DMS114 treated with DMSO at 0.1 percent for 48 hours (cell line): ENCODE measurements at regions not wholly inside any gene's neighbourhood (a gene's known extent, or its start where the extent isn't known, plus 50 kb on each side); places are given as distances from the start of the nearest gene placed in this dataset.
"Not testable (repeated sequence)": the region's sequence is repeated elsewhere in the genome, so short reads cannot be mapped to it uniquely, and the experiment has no call there.

ENCODE experiments used
- DNase-seq: peaks from one replicate; lab custom pipeline; 2025; ENCODE audit not compliant: unreplicated experiment; lab: John Stamatoyannopoulos, UW

DNA sequence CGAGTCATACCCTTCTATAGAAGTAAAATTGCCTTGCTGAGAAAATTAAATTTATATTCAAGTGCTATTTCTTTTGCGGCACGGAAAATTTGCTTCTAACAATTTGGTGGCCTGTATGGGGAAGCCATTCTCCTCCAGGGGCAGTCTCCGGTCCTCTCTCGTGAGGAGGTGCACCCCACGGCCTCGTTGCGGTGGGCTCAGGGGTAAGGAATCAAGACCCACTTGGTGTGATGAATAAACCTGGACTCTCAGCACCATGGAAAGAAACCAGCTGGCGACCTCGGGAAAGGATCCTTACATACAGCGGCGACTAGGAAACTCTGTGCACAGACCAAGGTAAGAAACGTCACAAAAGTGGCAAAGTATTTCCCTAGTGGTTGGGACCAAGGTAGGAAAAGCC is 252.9 kb downstream of the DPY19L2 start:
- no peak for DNase-seq

DNA sequence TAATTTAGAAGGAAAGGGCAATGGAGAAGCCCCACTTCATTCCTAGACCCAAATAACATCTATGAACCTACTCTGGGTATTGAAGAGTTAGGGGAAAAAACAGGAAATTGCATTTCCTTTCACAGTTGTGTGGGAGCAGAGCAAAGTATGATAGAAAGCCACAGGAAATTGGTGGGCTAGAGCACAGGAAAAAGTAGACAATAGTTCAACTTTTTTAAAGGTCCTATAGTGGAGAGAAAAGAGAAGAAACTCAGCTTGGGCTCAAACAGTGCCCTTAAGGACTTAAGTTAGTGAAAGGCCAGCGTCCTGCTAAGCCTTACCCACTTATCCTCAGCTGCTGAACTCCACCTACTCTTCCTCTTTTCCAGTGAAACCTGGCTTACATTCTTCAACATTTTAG is 258.1 kb downstream of the DPY19L2 start:
- DNase-seq = no peak

GRCh38 chr12:63406781-63407180 is 255.8 kb upstream of the AVPR1A start:
- DNase-seq = no peak

- no peak for DNase-seq
These were observed 253.6 kb upstream of the AVPR1A start for GRCh38 chr12:63404611-63405010.

DNA sequence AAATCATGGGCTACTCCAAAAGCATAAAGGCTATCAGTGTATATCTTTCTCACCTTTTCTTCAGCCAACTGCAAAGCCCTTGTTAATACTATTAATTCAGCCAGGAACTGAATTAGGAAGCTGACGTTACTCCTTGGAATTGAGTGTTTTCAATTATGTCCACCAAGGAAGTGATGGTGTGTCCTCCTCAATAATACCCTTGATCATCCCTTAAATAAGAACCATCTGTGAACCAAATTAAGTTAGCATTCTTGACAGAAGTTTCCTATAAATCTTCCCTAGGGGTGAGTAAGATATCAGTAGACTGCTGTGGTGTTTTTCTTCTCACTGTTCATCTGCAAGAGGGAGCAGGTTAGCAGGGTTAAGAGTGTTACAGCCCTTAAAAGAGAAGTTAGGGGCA is 252.3 kb upstream of the AVPR1A start:
- DNase-seq = no peak

- DNase-seq = no peak
These were observed 249.7 kb upstream of the AVPR1A start for GRCh38 chr12:63400718-63401117.

DNA sequence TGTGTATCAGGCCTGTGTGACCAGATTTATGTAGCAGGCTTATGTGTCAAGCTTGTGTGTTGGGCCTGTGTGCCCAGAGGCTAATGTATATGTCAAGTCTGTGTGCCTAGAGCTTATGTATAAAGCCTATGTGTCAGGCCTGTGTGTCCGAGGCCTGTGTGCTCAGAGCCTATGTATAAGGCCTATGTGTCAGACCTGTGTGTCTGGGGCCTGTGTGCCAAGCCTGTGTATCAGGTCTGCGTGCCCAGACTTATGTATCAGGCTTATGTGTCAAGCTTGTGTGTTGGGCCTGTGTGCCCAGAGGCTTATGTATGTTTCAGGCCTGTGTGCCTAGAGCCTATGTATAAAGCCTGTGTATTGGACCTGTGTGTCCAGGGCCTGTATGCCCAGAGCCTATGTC is 249.3 kb upstream of the AVPR1A start:
- DNase-seq = no peak

GRCh38 chr12:63397807-63398206 is 246.8 kb upstream of the AVPR1A start:
- DNase-seq = no peak

DNA sequence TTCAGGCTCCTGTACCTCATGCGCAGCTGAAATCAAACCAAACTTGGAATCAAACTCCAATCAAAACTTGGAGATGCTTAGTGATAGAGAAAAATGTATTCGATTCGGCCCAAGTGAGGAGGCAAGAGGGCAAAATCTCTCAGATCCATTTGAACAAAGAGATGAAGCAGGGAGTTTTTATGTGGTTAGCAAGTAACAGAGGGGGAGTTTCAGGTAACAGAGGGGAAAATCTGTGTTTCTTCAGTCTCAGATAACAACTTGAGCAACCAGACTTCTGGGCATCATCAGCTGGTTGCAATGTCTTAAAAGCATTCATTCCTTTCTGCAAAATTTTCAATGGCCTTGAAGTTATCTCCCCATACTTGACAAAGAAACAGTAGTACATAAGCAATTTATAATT is 245.1 kb upstream of the AVPR1A start:
- DNase-seq = no peak

GRCh38 chr12:63394983-63395382 is 244.0 kb upstream of the AVPR1A start:
- DNase-seq = no peak

DNA sequence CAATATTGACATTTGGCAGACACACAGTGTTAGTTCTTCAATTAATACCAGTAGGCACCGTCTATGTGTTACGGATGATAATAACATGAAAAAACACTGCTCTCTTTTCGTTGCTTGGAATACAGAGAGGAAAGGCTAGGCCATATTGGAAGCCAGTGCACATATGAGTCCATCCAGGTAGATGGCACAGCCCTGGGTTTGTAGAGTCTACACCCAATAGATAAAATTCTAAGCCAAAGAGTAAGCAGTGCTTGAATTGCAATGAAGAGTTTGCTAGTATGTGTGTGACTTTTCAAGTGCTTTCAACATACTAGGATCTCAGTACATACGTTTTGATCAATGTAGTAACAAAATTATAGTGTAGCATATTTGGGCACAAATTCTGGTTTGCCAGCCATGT is 243.3 kb upstream of the AVPR1A start:
- DNase-seq = no peak

- DNase-seq = no peak
These were observed 238.2 kb upstream of the AVPR1A start for GRCh38 chr12:63389211-63389610.

DNA sequence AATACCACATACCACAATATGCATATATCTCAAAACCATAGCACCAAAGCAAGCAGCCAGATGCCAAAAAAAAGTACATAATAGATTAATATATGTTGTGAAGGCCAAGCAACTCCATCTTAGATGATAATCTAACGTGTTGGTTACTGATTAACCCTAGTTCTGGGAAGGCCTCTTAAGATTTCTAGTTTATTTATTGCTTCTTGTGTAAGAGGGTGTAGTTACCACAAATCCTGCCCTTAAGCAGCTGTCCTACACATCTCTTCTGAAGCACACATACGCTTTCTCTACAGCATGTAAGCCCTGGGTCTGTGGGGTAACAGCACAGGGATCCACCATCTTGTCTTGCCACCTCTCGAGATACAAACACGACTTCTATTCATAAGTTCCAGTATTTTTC is 236.8 kb upstream of the AVPR1A start:
- DNase-seq = no peak

DNA sequence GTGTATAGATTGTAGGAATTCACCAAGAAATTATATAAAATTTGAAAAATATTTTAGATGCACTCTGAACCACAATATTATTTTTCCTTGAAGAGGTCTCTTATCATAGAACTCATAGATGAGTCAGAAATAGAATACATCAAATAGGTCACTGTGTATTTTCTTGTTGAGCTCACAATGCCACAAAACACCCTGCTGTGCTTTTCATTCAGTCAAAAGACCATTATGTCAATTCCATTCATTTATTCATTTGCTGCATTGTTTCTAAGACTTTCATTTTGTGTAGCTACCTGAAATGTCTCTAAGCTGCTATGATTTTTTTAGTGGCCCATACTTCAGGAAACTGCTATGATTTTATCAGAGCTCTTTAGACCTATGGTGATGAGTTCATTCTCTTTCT is 231.9 kb upstream of the AVPR1A start:
- DNase-seq = no peak

GRCh38 chr12:63362791-63363190 is 211.8 kb upstream of the AVPR1A start:
- no peak for DNase-seq

DNA sequence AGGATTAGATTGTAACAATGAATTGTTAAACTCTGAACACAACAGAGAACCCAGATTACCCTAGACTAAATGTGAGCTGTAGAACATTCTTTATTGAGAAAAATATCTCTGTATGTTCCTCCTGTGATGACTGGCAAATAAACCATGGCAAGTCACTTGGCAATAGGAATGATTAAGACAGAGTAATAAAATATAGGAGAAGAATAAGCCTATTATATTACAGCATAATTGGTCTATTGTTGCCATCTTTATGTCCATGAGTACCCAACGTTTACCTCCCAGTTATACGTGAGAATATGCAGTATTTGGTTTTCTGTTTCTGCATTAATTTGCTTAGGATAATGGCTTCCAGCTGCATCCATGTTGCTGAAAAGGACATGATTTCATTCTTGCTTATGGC is 211.2 kb upstream of the AVPR1A start:
- DNase-seq = no peak

- no peak for DNase-seq
These were observed 204.0 kb upstream of the AVPR1A start for GRCh38 chr12:63354969-63355368.

DNA sequence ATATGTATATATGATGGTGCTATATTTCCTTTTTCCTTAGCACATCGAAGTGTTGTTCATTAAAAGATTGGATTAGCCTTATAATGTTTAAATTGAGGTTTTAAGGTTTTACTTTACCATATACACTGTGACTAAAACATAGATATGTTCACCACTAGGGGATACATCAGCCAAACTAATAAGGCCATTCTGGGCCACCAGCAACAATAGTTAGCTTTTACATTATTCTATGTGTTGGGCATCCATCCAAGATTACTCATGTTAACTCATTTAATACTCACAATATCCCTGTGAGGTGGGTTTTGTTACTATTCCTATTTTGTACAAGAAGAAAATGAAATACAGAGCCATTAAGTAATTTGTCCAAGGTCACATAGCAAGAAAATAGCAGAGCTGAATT is 202.6 kb upstream of the AVPR1A start:
- no peak for DNase-seq

DNA sequence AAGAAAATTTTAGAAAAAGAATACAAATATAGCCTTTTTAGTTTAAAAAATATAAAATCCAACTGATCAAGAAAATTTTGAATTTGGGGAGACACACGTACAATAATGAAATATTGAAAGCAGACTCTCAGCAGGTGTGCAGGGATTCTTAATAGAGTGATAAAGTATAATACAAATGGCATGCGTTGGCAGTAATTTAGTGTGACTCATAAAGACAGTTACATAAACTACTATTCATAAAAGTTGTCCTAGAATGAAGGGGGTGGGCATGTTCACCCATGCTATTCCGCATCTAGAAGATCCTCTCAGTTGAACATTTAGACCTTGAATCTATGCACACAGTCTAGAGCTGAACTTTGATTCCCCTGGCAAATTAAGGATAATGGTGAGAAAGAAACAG is 200.4 kb upstream of the AVPR1A start:
- DNase-seq = no peak

DNA sequence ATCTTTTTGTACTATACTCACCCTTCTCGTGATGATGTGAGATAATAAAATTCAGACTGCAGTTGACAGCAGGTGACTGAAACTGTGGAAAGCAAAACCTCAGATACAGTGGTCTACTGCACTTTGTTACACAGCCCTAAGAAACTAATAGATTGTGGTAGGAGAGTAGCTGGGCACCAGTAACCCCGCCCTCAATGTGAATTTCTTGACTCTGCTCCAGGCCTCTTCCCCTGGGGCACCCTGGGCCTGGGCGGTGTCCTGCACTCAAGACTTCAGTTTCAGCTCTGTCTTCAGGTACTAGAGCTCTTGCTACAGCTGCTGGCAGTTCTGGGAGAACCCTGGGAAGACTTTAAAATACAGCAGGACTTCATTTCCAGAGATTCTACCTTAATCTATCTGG is 197.6 kb upstream of the AVPR1A start:
- no peak for DNase-seq

DNA sequence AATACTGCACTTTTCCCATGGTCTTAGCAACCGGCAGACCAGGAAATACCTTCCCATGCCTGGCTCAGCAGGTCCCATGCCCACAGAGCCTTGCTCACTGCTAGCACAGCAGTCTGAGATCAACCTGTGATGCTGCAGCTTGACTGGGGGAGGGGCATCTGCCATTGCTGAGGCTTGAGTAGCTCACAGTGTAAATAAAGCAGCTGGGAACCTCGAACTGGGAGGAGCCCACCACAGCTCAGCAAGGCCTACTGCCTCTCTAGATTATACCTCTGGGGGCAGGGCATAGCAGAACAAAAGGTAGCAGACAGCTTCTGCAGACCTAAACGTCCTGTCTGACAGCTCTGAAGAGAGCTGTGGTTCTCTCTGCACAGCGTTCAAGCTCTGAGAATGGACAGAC is 186.2 kb upstream of the AVPR1A start:
- DNase-seq = not testable (repeated sequence)

DNA sequence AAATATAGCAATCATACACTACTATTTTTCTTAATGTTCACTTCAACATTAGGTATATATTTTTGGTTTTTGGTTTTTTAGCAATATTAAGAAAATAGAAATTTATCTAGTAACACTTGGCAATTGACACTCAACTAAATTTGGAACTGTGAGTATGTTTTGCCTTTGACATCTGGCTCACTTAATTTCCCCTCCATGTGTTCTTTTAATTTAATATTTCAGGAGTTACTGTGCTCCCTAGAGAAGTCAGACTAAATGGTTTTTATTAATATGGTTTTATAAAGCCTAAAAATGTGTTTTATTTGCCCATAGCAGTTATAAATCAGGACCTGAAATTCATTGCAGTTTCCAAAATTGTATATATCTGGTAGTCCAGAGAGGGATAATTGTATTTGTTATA is 175.3 kb upstream of the AVPR1A start:
- no peak for DNase-seq

DNA sequence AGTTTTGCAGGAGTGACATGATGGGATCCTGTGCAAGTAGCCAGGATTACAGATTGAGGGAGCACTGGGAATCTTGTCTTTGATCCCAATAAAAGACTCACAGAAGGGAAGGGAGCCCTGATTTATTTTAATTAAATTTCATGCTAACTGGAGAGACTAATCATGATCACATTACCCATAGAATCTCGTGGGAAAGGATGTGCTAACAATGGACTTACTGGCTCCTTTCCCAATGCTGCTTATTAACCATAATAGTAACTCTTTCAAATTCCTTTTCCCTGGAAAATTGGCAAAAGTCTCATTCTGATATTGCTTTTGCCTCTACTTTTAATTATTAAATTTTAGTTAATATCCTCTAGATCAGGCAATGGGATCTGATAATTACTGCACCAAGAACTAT is 174.8 kb upstream of the AVPR1A start:
- DNase-seq = no peak

- no peak for DNase-seq
These were observed 172.9 kb upstream of the AVPR1A start for GRCh38 chr12:63323942-63324341.
